ENCODE measurements at regions not wholly inside any gene's neighbourhood (a gene's known extent, or its start where the extent isn't known, plus 50 kb on each side); places are given as distances from the start of the nearest gene placed in this dataset.

GRCh38 chr12:98343002-98343567 is 172.3 kb upstream of the TMPO start:
- no peaks in the 10 kb centered on the region for H3K9me3 Mint-ChIP-seq (ENCODE audit: low read depth)
- DNase-seq (ENCODE audit: low spot score): no peak
- peaks cover 20% of the 10 kb centered on the region for H3K27me3 Mint-ChIP-seq (ENCODE audit: low read depth)
- H3K4me1 Mint-ChIP-seq (ENCODE audit: low read depth): no peaks in the 10 kb centered on the region
- no peak overlapping the region for H3K27ac Mint-ChIP-seq (ENCODE audit: unreplicated experiment)
- no peak for TF ChIP-seq CTCF (IDR thresholded peaks at IDR 0.05)
- peaks cover 1% of the 10 kb centered on the region for H3K36me3 Mint-ChIP-seq (ENCODE audit: low read depth)
- H3K4me3 Mint-ChIP-seq (ENCODE audit: unreplicated experiment): no peak overlapping the region

- DNase-seq (ENCODE audit: low spot score): no peak
- H3K4me3 Mint-ChIP-seq (ENCODE audit: unreplicated experiment): no peak overlapping the region
- H3K27me3 Mint-ChIP-seq (ENCODE audit: low read depth): peaks cover 16% of the 10 kb centered on the region
- H3K4me1 Mint-ChIP-seq (ENCODE audit: low read depth): no peaks in the 10 kb centered on the region
- TF ChIP-seq CTCF (IDR thresholded peaks at IDR 0.05): no peak
- peaks cover 1% of the 10 kb centered on the region for H3K36me3 Mint-ChIP-seq (ENCODE audit: low read depth)
- no peaks in the 10 kb centered on the region for H3K9me3 Mint-ChIP-seq (ENCODE audit: low read depth)
- no peak overlapping the region for H3K27ac Mint-ChIP-seq (ENCODE audit: unreplicated experiment)
Measured at GRCh38 chr12:98344046-98344930, 171.1 kb upstream of the TMPO start.

GRCh38 chr12:98345308-98345876 is 170.0 kb upstream of the TMPO start:
- no peak overlapping the region for H3K27ac Mint-ChIP-seq (ENCODE audit: unreplicated experiment)
- H3K36me3 Mint-ChIP-seq (ENCODE audit: low read depth): peaks cover 1% of the 10 kb centered on the region
- no peak for DNase-seq (ENCODE audit: low spot score)
- no peaks in the 10 kb centered on the region for H3K9me3 Mint-ChIP-seq (ENCODE audit: low read depth)
- H3K27me3 Mint-ChIP-seq (ENCODE audit: low read depth): peaks cover 15% of the 10 kb centered on the region
- no peak for TF ChIP-seq CTCF (IDR thresholded peaks at IDR 0.05)
- H3K4me3 Mint-ChIP-seq (ENCODE audit: unreplicated experiment): no peak overlapping the region
- no peaks in the 10 kb centered on the region for H3K4me1 Mint-ChIP-seq (ENCODE audit: low read depth)

- H3K4me3 Mint-ChIP-seq (ENCODE audit: unreplicated experiment): no peak overlapping the region
- no peaks in the 10 kb centered on the region for H3K36me3 Mint-ChIP-seq (ENCODE audit: low read depth)
- no peak overlapping the region for H3K27ac Mint-ChIP-seq (ENCODE audit: unreplicated experiment)
- DNase-seq (ENCODE audit: low spot score): no peak
- no peaks in the 10 kb centered on the region for H3K27me3 Mint-ChIP-seq (ENCODE audit: low read depth)
- peaks cover 20% of the 10 kb centered on the region for H3K4me1 Mint-ChIP-seq (ENCODE audit: low read depth)
- no peaks in the 10 kb centered on the region for H3K9me3 Mint-ChIP-seq (ENCODE audit: low read depth)
- no peak for TF ChIP-seq CTCF (IDR thresholded peaks at IDR 0.05)
Measured at GRCh38 chr12:98351089-98351488, 164.3 kb upstream of the TMPO start.

- Mint-ChIP-seq H3K4me1 (ENCODE audit: low read depth) (peaks cover 20% of the 10 kb centered on the region), H3K9me3 (ENCODE audit: low read depth) (no peaks in the 10 kb centered on the region), H3K27ac (ENCODE audit: unreplicated experiment) (no peak overlapping the region), H3K27me3 (ENCODE audit: low read depth) (no peaks in the 10 kb centered on the region), H3K36me3 (ENCODE audit: low read depth) (no peaks in the 10 kb centered on the region), H3K4me3 (ENCODE audit: unreplicated experiment) (no peak overlapping the region)
- no peak for DNase-seq (ENCODE audit: low spot score)
- TF ChIP-seq CTCF (IDR thresholded peaks at IDR 0.05): no peak
Measured at GRCh38 chr12:98351784-98352183, 163.6 kb upstream of the TMPO start.
